ENCODE measurements at regions not wholly inside any gene's neighbourhood (a gene's known extent, or its start where the extent isn't known, plus 50 kb on each side); places are given as distances from the start of the nearest gene placed in this dataset.

- no peak overlapping the region for H3K27ac Mint-ChIP-seq
- H3K27ac ChIP-seq = no peak overlapping the region
- H3K9me3 ChIP-seq (ENCODE audit: low read depth) = no peaks in the 10 kb centered on the region
- no peak overlapping the region for H3K4me3 ChIP-seq
- H3K4me3 Mint-ChIP-seq = no peak overlapping the region
- H3K36me3 ChIP-seq = no peaks in the 10 kb centered on the region
- peaks cover 5% of the 10 kb centered on the region for H3K4me1 Mint-ChIP-seq
- no peak for DNase-seq (ENCODE audit: low spot score)
- H3K27me3 ChIP-seq = no peaks in the 10 kb centered on the region
- TF ChIP-seq EZH2 (IDR thresholded peaks at IDR 0.05) = no peak
- TF ChIP-seq CTCF (IDR thresholded peaks at IDR 0.05) = no peak
- TF ChIP-seq EZH2phosphoT487 (IDR thresholded peaks at IDR 0.05) = no peak
- no peak overlapping the region for H3K4me2 ChIP-seq
- no peaks in the 10 kb centered on the region for H3K9me3 Mint-ChIP-seq
- no peaks in the 10 kb centered on the region for H3K79me2 ChIP-seq (ENCODE audit: low read depth)
- no peaks in the 10 kb centered on the region for H4K20me1 ChIP-seq (ENCODE audit: low read depth)
- no peak overlapping the region for H2AFZ ChIP-seq (replicated peaks)
- H3K36me3 Mint-ChIP-seq = no peaks in the 10 kb centered on the region
- peaks cover 2% of the 10 kb centered on the region for H3K4me1 ChIP-seq
- H3K27me3 Mint-ChIP-seq (ENCODE audit: insufficient read depth, low read depth) = no peaks in the 10 kb centered on the region
- H3K9ac ChIP-seq = no peak overlapping the region
- H3F3A ChIP-seq (ENCODE audit: low read depth) = no peaks in the 10 kb centered on the region
Observed at GRCh38 chr4:106481801-106482200, 113.2 kb upstream of the GIMD1 start.

- no peaks in the 10 kb centered on the region for H3K9me3 Mint-ChIP-seq
- TF ChIP-seq EZH2phosphoT487 (IDR thresholded peaks at IDR 0.05) (no peak), CTCF (IDR thresholded peaks at IDR 0.05) (no peak), EZH2 (IDR thresholded peaks at IDR 0.05) (no peak)
- H3K27me3 Mint-ChIP-seq (ENCODE audit: insufficient read depth, low read depth) = no peaks in the 10 kb centered on the region
Observed at GRCh38 chr4:106478152-106478551, 109.6 kb upstream of the GIMD1 start.

GRCh38 chr4:106476741-106477140 lies 108.2 kb upstream of the GIMD1 start:
- no peak overlapping the region for H3K27ac ChIP-seq
- no peaks in the 10 kb centered on the region for H3K4me1 ChIP-seq
- TF ChIP-seq EZH2phosphoT487 (IDR thresholded peaks at IDR 0.05) (no peak), CTCF (IDR thresholded peaks at IDR 0.05) (no peak), EZH2 (IDR thresholded peaks at IDR 0.05) (no peak)
- H3K36me3 Mint-ChIP-seq = no peaks in the 10 kb centered on the region
- H3F3A ChIP-seq (ENCODE audit: low read depth) = no peaks in the 10 kb centered on the region
- no peaks in the 10 kb centered on the region for H3K27me3 ChIP-seq
- no peak overlapping the region for H3K9ac ChIP-seq
- H3K36me3 ChIP-seq = no peaks in the 10 kb centered on the region
- H2AFZ ChIP-seq (replicated peaks) = no peak overlapping the region
- no peaks in the 10 kb centered on the region for H4K20me1 ChIP-seq (ENCODE audit: low read depth)
- H3K27ac Mint-ChIP-seq = no peak overlapping the region
- no peak overlapping the region for H3K4me2 ChIP-seq
- no peaks in the 10 kb centered on the region for H3K9me3 ChIP-seq (ENCODE audit: low read depth)
- H3K4me3 Mint-ChIP-seq = no peak overlapping the region
- no peak for DNase-seq (ENCODE audit: low spot score)
- H3K4me3 ChIP-seq = no peak overlapping the region
- peaks cover 2% of the 10 kb centered on the region for H3K27me3 Mint-ChIP-seq (ENCODE audit: insufficient read depth, low read depth)
- H3K79me2 ChIP-seq (ENCODE audit: low read depth) = no peaks in the 10 kb centered on the region
- no peaks in the 10 kb centered on the region for H3K9me3 Mint-ChIP-seq
- H3K4me1 Mint-ChIP-seq = no peaks in the 10 kb centered on the region

More at GRCh38 chr4:106478152-106478551, 109.6 kb upstream of the GIMD1 start:
- no peaks in the 10 kb centered on the region for H3K36me3 ChIP-seq
- H3K4me1 ChIP-seq = no peaks in the 10 kb centered on the region
- H3K4me2 ChIP-seq = no peak overlapping the region
- Mint-ChIP-seq H3K4me3 (no peak overlapping the region), H3K27ac (no peak overlapping the region), H3K36me3 (no peaks in the 10 kb centered on the region), H3K4me1 (no peaks in the 10 kb centered on the region)
- no peak overlapping the region for H2AFZ ChIP-seq (replicated peaks)
- H3K27ac ChIP-seq = no peak overlapping the region
- no peaks in the 10 kb centered on the region for H3K9me3 ChIP-seq (ENCODE audit: low read depth)
- H3K9ac ChIP-seq = no peak overlapping the region
- H3K79me2 ChIP-seq (ENCODE audit: low read depth) = no peaks in the 10 kb centered on the region
- H3K4me3 ChIP-seq = no peak overlapping the region
- H3F3A ChIP-seq (ENCODE audit: low read depth) = no peaks in the 10 kb centered on the region
- H4K20me1 ChIP-seq (ENCODE audit: low read depth) = no peaks in the 10 kb centered on the region
- DNase-seq (ENCODE audit: low spot score) = no peak
- H3K27me3 ChIP-seq = no peaks in the 10 kb centered on the region

Data from neural progenitor cell (in vitro differentiated cells).